ENCODE measurements at regions not wholly inside any gene's neighbourhood (a gene's known extent, or its start where the extent isn't known, plus 50 kb on each side); places are given as distances from the start of the nearest gene placed in this dataset.

GRCh38 chr6:6534399-6534798 lies 54.1 kb upstream of the LY86 start:
- no peaks in the 10 kb centered on the region for H3K4me1 ChIP-seq
- H3K36me3 ChIP-seq = no peaks in the 10 kb centered on the region
- no peak for TF ChIP-seq CTCF (IDR thresholded peaks at IDR 0.05)
- no peak for DNase-seq
- H3K27me3 ChIP-seq (ENCODE audit: low read depth) = no peaks in the 10 kb centered on the region
- intact Hi-C loops (cut with DNase I) = no loop called here
- H3K4me3 ChIP-seq = no peak overlapping the region
- H3K27ac ChIP-seq = no peak overlapping the region
- H3K9me3 ChIP-seq = no peaks in the 10 kb centered on the region
- no peak for ATAC-seq

- no peak overlapping the region for H3K4me3 ChIP-seq
- no peaks in the 10 kb centered on the region for H3K27me3 ChIP-seq (ENCODE audit: low read depth)
- ATAC-seq (no peak), DNase-seq (no peak)
- no peak overlapping the region for H3K27ac ChIP-seq
- no peak for TF ChIP-seq CTCF (IDR thresholded peaks at IDR 0.05)
- intact Hi-C loops (cut with DNase I) = no loop called here
- H3K36me3 ChIP-seq = no peaks in the 10 kb centered on the region
- no peaks in the 10 kb centered on the region for H3K4me1 ChIP-seq
- H3K9me3 ChIP-seq = no peaks in the 10 kb centered on the region
These were observed 50.8 kb upstream of the LY86 start for GRCh38 chr6:6537488-6538260.

- intact Hi-C loops (cut with DNase I) = no loop called here
- TF ChIP-seq CTCF (IDR thresholded peaks at IDR 0.05) = no peak
- H3K4me3 ChIP-seq = no peak overlapping the region
- no peaks in the 10 kb centered on the region for H3K4me1 ChIP-seq
- DNase-seq = no peak
- no peak for ATAC-seq
- no peaks in the 10 kb centered on the region for H3K9me3 ChIP-seq
- no peaks in the 10 kb centered on the region for H3K36me3 ChIP-seq
- no peak overlapping the region for H3K27ac ChIP-seq
- H3K27me3 ChIP-seq (ENCODE audit: low read depth) = no peaks in the 10 kb centered on the region
These were observed 50.3 kb upstream of the LY86 start for GRCh38 chr6:6538261-6538660.
